GM12892 (cell line): ENCODE measurements at regions not wholly inside any gene's neighbourhood (a gene's known extent, or its start where the extent isn't known, plus 50 kb on each side); places are given as distances from the start of the nearest gene placed in this dataset.
"Not testable (repeated sequence)": the region's sequence is repeated elsewhere in the genome, so short reads cannot be mapped to it uniquely, and the experiment has no call there.

Experiments
- DNase-seq: peaks from one replicate; pipeline ENCODE4 v3.0.0; 2011; ENCODE audit not compliant: insufficient read length
- FAIRE-seq: peaks from 2 replicates; lab custom pipeline; 2011; peaks lifted over from hg19 to GRCh38; lab: Jason Lieb, UNC
- POLR2A ChIP-seq: IDR thresholded peaks from 2 replicates; pipeline ENCODE4 v1.6.1; 2011; ENCODE audit warnings: low read depth, low read length, control low read depth
- POLR2AphosphoS5 ChIP-seq: IDR thresholded peaks from 2 replicates; pipeline ENCODE4 v1.6.1; 2011; ENCODE audit warnings: low read depth, low read length, control low read depth
- TAF1 ChIP-seq: IDR thresholded peaks from 2 replicates; pipeline ENCODE4 v1.6.1; 2011; ENCODE audit warnings: low read depth, mild to moderate bottlenecking, control low read depth, low read length, borderline replicate concordance

DNA sequence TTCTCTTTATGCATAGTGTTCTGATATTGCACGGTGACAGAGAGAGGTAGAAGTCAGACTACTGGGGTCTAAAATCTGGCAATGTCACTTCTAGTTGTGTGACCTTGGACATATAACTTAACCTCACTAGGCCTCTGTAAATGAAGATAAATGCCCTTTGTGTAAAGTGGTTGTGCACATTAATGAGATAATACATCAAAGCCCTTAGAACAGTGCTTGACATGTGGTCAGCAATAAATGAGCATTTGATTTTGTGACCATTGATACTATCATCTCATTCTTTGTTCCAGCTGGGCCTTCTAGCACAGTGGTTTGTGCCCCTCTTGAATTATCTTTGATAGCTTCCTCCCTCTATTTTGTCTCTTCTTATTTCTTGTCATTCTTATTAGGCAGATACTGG, 74.1 kb upstream of the C10orf90 start:
- DNase-seq, result no peak
- no peak for FAIRE-seq
- TF ChIP-seq TAF1, result no peak
- no peak for TF ChIP-seq POLR2A
- TF ChIP-seq POLR2AphosphoS5, result no peak

- TF ChIP-seq POLR2A (no peak), POLR2AphosphoS5 (no peak), TAF1 (no peak)
- peak; percentile 5 for FAIRE-seq
- peak; percentile 1 for DNase-seq
These were observed 78.6 kb upstream of the C10orf90 start for GRCh38 chr10:126749015-126749655.

- TF ChIP-seq POLR2AphosphoS5, result no peak
- TF ChIP-seq TAF1, result no peak
- no peak for TF ChIP-seq POLR2A
- DNase-seq (no peak), FAIRE-seq (no peak)
These were observed 84.5 kb upstream of the C10orf90 start for GRCh38 chr10:126754966-126755365.

- FAIRE-seq, result no peak
- no peak for TF ChIP-seq POLR2AphosphoS5
- TF ChIP-seq POLR2A, result no peak
- DNase-seq, result no peak
These were observed 88.4 kb upstream of the C10orf90 start for GRCh38 chr10:126758867-126759266.

DNA sequence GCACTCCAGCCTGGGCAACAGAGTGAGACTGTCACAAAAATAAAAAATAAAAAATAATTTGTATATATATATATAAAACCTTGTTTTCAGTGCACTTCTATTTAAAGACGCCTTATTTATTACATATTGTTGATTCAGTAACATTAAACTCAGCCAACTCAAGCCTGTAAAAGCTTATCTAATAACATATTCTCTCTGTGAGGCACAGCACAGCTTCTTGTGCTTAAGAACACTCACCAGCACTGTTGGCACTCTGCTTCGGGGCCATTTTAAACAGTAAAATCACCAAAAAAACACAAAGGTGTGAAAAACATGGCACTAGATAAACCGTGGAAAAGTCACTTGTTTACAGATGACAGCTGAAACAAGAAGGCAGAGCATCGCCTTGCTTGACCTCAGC, 89.0 kb upstream of the C10orf90 start:
- FAIRE-seq, result no peak
- no peak for DNase-seq
- TF ChIP-seq POLR2AphosphoS5 (no peak), TAF1 (no peak), POLR2A (no peak)

DNA sequence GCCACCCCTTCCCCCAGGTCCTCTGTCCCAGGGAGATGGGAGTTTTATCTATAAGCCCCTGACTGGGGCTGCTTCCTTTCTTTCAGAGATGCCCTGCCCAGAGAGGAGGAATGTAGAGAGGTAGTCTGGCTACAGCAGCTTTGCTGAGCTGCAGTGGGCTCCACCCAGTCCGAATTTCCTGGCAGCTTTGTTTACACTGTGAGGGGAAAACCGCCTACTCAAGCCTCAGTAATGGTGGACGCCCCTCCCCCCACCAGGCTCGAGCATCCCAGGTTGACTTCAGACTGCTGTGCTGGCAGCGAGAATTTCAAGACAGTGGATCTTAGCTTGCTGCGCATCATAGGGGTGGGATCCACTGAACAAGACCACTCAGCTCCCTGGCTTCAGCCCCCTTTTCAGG, 96.2 kb upstream of the C10orf90 start:
- DNase-seq, FAIRE-seq: not testable (repeated sequence)

DNA sequence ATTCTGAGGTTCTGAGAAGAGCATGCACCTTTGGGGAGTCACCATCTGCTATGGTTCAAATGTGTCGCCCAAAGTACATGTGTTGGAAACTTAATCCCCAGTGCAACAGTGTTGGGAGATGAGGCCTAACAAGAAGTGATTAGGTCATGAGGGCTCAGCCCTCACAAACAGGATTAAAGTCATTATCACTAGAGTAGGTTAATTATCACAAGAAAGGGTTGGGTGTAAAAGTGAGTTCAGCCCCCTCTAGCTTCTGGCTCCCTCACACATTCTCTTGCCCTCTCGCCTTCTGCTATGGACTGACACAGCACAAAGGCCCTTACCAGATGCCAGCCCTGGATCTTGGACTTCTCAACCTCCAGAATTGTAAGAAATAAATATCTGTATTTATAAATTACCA, 100.3 kb upstream of the C10orf90 start:
- TF ChIP-seq POLR2A, result no peak
- TF ChIP-seq TAF1, result no peak
- no peak for TF ChIP-seq POLR2AphosphoS5
- no peak for FAIRE-seq
- no peak for DNase-seq

DNA sequence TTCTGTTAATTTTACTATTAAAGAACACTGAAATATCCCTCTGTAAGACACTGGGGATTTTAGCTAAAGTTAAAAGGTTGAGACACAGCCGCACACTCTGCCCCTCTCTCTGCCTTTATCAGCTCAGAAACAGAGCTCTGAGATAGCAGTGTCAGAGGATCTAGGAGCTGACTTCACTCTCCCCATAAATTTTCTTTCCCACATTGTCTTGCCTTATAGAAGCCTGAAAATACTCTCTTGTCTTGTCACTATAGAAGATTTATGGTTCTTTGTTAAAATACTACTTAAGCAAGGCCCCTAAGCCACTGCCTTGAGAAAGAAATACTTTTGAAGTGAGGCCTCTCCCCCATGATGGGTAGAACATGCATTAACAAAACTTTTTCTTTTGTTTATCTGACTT, 105.7 kb upstream of the C10orf90 start:
- TF ChIP-seq POLR2AphosphoS5 (no peak), TAF1 (no peak), POLR2A (no peak)
- no peak for FAIRE-seq
- DNase-seq, result no peak

DNA sequence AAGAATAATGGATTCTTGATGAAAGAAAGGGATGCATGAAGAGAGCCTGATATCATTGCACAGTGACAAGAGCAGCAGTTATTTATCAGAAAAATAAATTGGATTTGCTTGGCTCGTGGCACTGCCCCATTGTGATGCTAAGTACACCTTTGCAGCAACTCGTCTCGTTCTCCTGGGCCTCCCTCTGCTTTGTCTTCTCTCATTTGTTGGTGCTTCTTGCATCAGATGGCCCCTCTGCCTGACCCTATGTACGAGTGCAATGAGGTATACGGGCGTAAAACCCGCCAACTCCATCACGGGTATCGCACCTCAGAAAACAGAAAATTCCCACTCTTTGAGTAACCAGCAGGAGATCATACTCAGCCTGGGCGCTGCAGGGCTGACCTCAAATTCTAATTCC, 107.2 kb upstream of the C10orf90 start:
- FAIRE-seq, result no peak
- TF ChIP-seq POLR2AphosphoS5 (no peak), TAF1 (no peak), POLR2A (no peak)
- DNase-seq, result no peak

DNA sequence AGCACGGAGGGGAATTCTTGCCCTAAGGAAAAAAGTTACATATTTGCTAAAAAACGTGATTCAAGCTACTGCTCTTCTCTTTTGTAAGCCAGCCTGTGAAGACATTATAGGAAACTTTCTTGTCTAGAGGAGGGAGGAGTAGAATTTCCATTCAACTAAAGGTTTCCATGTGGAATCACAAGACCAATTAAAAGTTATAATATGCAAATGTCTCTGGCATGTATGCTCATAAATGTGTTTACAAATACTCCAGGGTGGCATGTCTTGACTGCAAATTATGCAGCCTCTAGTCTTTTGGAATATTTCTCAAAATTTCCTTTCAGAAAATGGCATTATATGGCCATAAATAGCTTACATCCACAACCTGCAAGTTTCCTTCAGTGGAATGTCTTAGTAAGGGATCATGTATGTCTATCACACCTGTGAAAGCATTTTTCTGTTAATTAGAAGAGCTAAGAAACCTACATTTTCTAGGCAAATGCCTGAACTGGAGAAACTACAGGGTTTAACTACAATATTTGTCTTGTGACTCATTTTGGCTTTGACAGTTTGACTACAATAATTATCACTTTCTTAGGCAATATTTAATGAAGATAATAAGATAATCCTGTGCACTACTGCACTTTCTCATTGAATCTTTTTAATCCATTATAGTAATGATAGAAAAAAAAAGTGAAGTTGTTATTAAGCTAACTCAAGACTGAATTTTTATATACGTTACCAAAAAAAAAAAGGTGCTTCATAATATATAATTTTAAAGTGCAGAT, 111.1 kb upstream of the C10orf90 start:
- FAIRE-seq (no peak), DNase-seq (no peak)
- TF ChIP-seq POLR2AphosphoS5 (no peak), TAF1 (no peak), POLR2A (no peak)

- TF ChIP-seq POLR2AphosphoS5 (no peak), TAF1 (no peak), POLR2A (no peak)
- no peak for FAIRE-seq
- no peak for DNase-seq
These were observed 113.5 kb upstream of the C10orf90 start for GRCh38 chr10:126783806-126784557.
